Cardiac muscle cell (in vitro differentiated cells and primary cell): ENCODE measurements at regions not wholly inside any gene's neighbourhood (a gene's known extent, or its start where the extent isn't known, plus 50 kb on each side); places are given as distances from the start of the nearest gene placed in this dataset.

ENCODE experiments used
- DNase-seq, 2 donors: peaks; one replicate each; pipeline versions ENCODE4 v3.0.0 to v3.0.0-alpha.2; 2010 to 2017; ENCODE audit warnings: low read depth in 1 of 2, low spot score in 1 of 2
- H3K27ac ChIP-seq: fragments of 200-600 bp; sonication (generic); 2 replicates; pipeline ENCODE4 v1.5.1; 2016
- H3K27me3 ChIP-seq: fragments of 200-600 bp; sonication (generic); 2 replicates; pipeline ENCODE4 v1.6.0; 2016; ENCODE audit warnings: control low read depth
- H3K36me3 ChIP-seq: fragments of 200-600 bp; sonication (generic); 2 replicates; pipeline ENCODE4 v1.5.1; 2016; ENCODE audit warnings: control low read depth
- H3K4me1 ChIP-seq: fragments of 200-600 bp; sonication (generic); 2 replicates; pipeline ENCODE4 v1.8.1; 2017; ENCODE audit warnings: low read depth, mild to moderate bottlenecking, mixed run types
- H3K4me3 ChIP-seq: fragments of 200-600 bp; sonication (generic); 2 replicates; pipeline ENCODE4 v1.5.1; 2016; ENCODE audit warnings: mild to moderate bottlenecking
- H3K9me3 ChIP-seq: fragments of 200-600 bp; sonication (generic); 2 replicates; pipeline ENCODE4 v1.5.1; 2017; ENCODE audit warnings: low read depth, mild to moderate bottlenecking, control low read depth
- CTCF ChIP-seq: IDR thresholded peaks from 2 replicates; pipeline ENCODE4 v1.5.1; 2012; ENCODE audit warnings: low read depth, mild to moderate bottlenecking, low read length

- Histone ChIP-seq H3K27ac (no peak overlapping the region), H3K27me3 (no peaks in the 10 kb centered on the region), H3K9me3 (no peaks in the 10 kb centered on the region), H3K4me3 (no peak overlapping the region), H3K36me3 (no peaks in the 10 kb centered on the region), H3K4me1 (no peaks in the 10 kb centered on the region)
- TF ChIP-seq CTCF, result no peak
- DNase-seq, result no peak
These were observed 201.9 kb downstream of the LY86 start for GRCh38 chr6:6790393-6790792.

- TF ChIP-seq CTCF, result no peak
- no peak for DNase-seq
- Histone ChIP-seq H3K4me3 (no peak overlapping the region), H3K36me3 (no peaks in the 10 kb centered on the region), H3K27me3 (no peaks in the 10 kb centered on the region), H3K27ac (no peak overlapping the region), H3K9me3 (no peaks in the 10 kb centered on the region), H3K4me1 (no peaks in the 10 kb centered on the region)
These were observed 202.4 kb downstream of the LY86 start for GRCh38 chr6:6790891-6791290.

GRCh38 chr6:6793388-6794250, 205.1 kb downstream of the LY86 start:
- Histone ChIP-seq H3K36me3 (no peaks in the 10 kb centered on the region), H3K27ac (no peak overlapping the region), H3K4me1 (no peaks in the 10 kb centered on the region), H3K9me3 (no peaks in the 10 kb centered on the region), H3K4me3 (no peak overlapping the region), H3K27me3 (no peaks in the 10 kb centered on the region)
- DNase-seq, result no peak
- no peak for TF ChIP-seq CTCF

- Histone ChIP-seq H3K36me3 (no peaks in the 10 kb centered on the region), H3K4me1 (no peaks in the 10 kb centered on the region), H3K4me3 (no peak overlapping the region), H3K27ac (no peak overlapping the region), H3K27me3 (no peaks in the 10 kb centered on the region), H3K9me3 (no peaks in the 10 kb centered on the region)
- no peak for TF ChIP-seq CTCF
- no peak for DNase-seq
These were observed 206.9 kb downstream of the LY86 start for GRCh38 chr6:6795393-6795792.

GRCh38 chr6:6796818-6797217, 208.3 kb downstream of the LY86 start:
- Histone ChIP-seq H3K36me3 (no peaks in the 10 kb centered on the region), H3K4me3 (no peak overlapping the region), H3K4me1 (no peaks in the 10 kb centered on the region), H3K9me3 (no peaks in the 10 kb centered on the region), H3K27me3 (no peaks in the 10 kb centered on the region), H3K27ac (no peak overlapping the region)
- TF ChIP-seq CTCF, result no peak
- DNase-seq, result no peak
